H1 (cell line): ENCODE measurements at regions not wholly inside any gene's neighbourhood (a gene's known extent, or its start where the extent isn't known, plus 50 kb on each side); places are given as distances from the start of the nearest gene placed in this dataset.

Experiments
- MAFK ChIP-seq: IDR thresholded peaks from 2 replicates; pipeline ENCODE4 v1.6.1; 2012; ENCODE audit warnings: low read depth, mild to moderate bottlenecking, improper control_type of control experiment, low read length
- YY1 ChIP-seq: IDR thresholded peaks from 2 replicates; pipeline ENCODE4 v1.6.1; 2011; ENCODE audit warnings: low read depth, mild to moderate bottlenecking, low read length

DNA sequence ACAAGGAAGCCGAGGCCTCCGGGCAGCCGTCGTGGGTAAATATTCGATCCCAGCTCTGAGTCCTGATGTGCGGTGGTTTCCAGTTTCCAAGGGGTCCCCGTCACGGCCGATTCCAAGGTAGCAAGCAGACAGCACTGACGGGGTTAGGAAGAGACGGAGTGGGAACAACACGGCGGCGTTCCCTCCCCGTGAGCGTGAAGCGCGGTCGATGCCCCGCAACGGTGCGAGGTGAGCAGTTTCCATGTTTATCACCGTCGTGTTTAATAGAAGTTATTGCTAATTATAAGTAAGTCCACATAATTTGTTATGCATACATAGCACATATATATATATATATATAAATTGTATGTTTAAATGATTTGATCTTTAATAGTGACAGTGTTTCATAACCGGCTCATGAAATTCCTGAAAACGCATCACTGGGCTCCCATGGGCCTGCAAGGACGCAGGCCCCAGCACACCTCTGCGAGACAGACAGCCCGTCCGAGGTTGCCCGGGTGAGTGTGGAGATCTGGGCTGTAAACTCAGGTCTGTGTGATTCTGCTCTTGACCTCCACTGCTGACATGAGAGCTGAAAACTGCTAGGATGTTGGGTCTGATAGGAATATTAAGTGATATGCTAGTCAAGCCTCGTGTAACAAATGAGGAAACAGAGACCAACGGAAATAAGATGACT lies 243.5 kb upstream of the SALL3 start:
- no peak for TF ChIP-seq MAFK
- no peak for TF ChIP-seq YY1
